SK-N-SH (cell line): ENCODE measurements at regions not wholly inside any gene's neighbourhood (a gene's known extent, or its start where the extent isn't known, plus 50 kb on each side); places are given as distances from the start of the nearest gene placed in this dataset.

ENCODE experiments used
- CTCF ChIA-PET: fragments of 300-600, 350-600 bp; formaldehyde crosslinking; extraction: SDS; loops from one replicate; lab custom pipeline; 2021; lab: Yijun Ruan, JAX
- POLR2A ChIA-PET: fragments of 350-600 bp; sonication (Branson Sonifier 250); formaldehyde crosslinking; extraction: SDS; loops from one replicate; lab custom pipeline; 2020; ENCODE audit warnings: antibody characterized with exemption, inconsistent platforms; lab: Yijun Ruan, JAX
- DNase-seq: peaks from one replicate; pipeline ENCODE4 v3.0.0; 2012
- H2AFZ ChIP-seq: fragments of 200-600 bp; sonication (generic); 2 replicates; pipeline ENCODE4 v1.8.1; 2016; ENCODE audit warnings: antibody characterized with exemption, mild to moderate bottlenecking, low read depth
- H3F3A ChIP-seq: fragments of 200-600 bp; sonication (generic); replicated peaks from 2 replicates; pipeline ENCODE3; 2016; ENCODE audit warnings: antibody characterized with exemption, mild to moderate bottlenecking; ENCODE audit not compliant: insufficient read depth
- H3K27ac ChIP-seq, 2 experiments: fragments of 200-500 bp in 1 of 2; fragments of 200-600 bp in 1 of 2; sonication (Bioruptor generic) in 1 of 2; sonication (generic), shearing (Covaris generic) in 1 of 2; 2 replicates each; pipeline versions ENCODE4 v1.5.1 to v1.6.1; 2014 to 2016; ENCODE audit warnings: low read depth in 2 of 2, inconsistent platforms in 1 of 2, low read length in 1 of 2, mild to moderate bottlenecking in 1 of 2, mixed read lengths in 1 of 2
- H3K27me3 ChIP-seq: fragments of 200-600 bp; sonication (generic), shearing (Covaris generic); 2 replicates; pipeline ENCODE4 v1.6.1; 2016; ENCODE audit warnings: mixed run types; ENCODE audit not compliant: insufficient read depth
- H3K36me3 ChIP-seq, 2 experiments: fragments of 200-500 bp in 1 of 2; fragments of 200-600 bp in 1 of 2; sonication (Bioruptor generic) in 1 of 2; sonication (generic) in 1 of 2; replicated peaks in 1 of 2; 2 replicates each; pipeline versions ENCODE3 to v1.5.1; 2014 to 2016; ENCODE audit warnings: low read length in 1 of 2, mild to moderate bottlenecking in 1 of 2; ENCODE audit not compliant: insufficient read depth in 2 of 2, control insufficient read depth in 1 of 2
- H3K4me1 ChIP-seq, 2 experiments: fragments of 200-500 bp in 1 of 2; fragments of 200-600 bp in 1 of 2; sonication (Bioruptor generic) in 1 of 2; sonication (generic), shearing (Covaris generic) in 1 of 2; 2 replicates each; pipeline versions ENCODE4 v1.5.1 to v1.6.1; 2014 to 2016; ENCODE audit warnings: low read depth in 1 of 2, low read length in 1 of 2, mixed run types in 1 of 2; ENCODE audit not compliant: insufficient read depth in 2 of 2, control insufficient read depth in 1 of 2
- H3K4me2 ChIP-seq: fragments of 200-600 bp; sonication (generic), shearing (Covaris generic); 2 replicates; pipeline ENCODE4 v1.6.1; 2017; ENCODE audit warnings: mixed run types
- H3K4me3 ChIP-seq, 2 experiments: fragments of 200-500 bp in 1 of 2; fragments of 200-600 bp in 1 of 2; sonication (Bioruptor generic) in 1 of 2; sonication (generic), shearing (Covaris generic) in 1 of 2; 2 replicates each; pipeline versions ENCODE4 v1.5.1 to v1.8.1; 2014 to 2016; ENCODE audit warnings: low read depth in 2 of 2, inconsistent platforms in 1 of 2, low read length in 1 of 2, mild to moderate bottlenecking in 1 of 2, mixed read lengths in 1 of 2, moderate library complexity in 1 of 2
- H3K79me2 ChIP-seq: fragments of 200-600 bp; sonication (generic); 2 replicates; pipeline ENCODE4 v1.8.1; 2017; ENCODE audit warnings: mild to moderate bottlenecking; ENCODE audit not compliant: insufficient read depth
- H3K9ac ChIP-seq: fragments of 200-600 bp; sonication (generic); 2 replicates; pipeline ENCODE4 v1.6.1; 2017; ENCODE audit warnings: mixed run types
- H3K9me2 ChIP-seq: fragments of 200-600 bp; sonication (generic); 2 replicates; pipeline ENCODE4 v1.6.1; 2017; ENCODE audit warnings: mixed run types
- H3K9me3 ChIP-seq: fragments of 200-600 bp; sonication (generic); 2 replicates; pipeline ENCODE4 v1.6.1; 2017; ENCODE audit warnings: mixed run types, mild to moderate bottlenecking, moderate library complexity
- H4K20me1 ChIP-seq: fragments of 200-600 bp; sonication (generic); 2 replicates; pipeline ENCODE4 v1.6.1; 2017; ENCODE audit warnings: mild to moderate bottlenecking, mixed run types; ENCODE audit not compliant: insufficient read depth
- ELF1 ChIP-seq: IDR thresholded peaks from 2 replicates; pipeline ENCODE4 v1.4.0; 2012
- FOXJ3 ChIP-seq: sonication (generic); formaldehyde crosslinking; IDR thresholded peaks from 2 replicates; pipeline ENCODE4 v1.5.1; 2020; ENCODE audit warnings: mild to moderate bottlenecking, missing genetic modification reagents
- FOXM1 ChIP-seq: IDR thresholded peaks from 2 replicates; pipeline ENCODE4 v1.4.0; 2012; ENCODE audit warnings: low read depth, mild to moderate bottlenecking
- GABPA ChIP-seq: IDR thresholded peaks from 2 replicates; pipeline ENCODE4 v1.4.0; 2012; ENCODE audit warnings: low read depth, mild to moderate bottlenecking
- GATA2 ChIP-seq: sonication (generic); formaldehyde crosslinking; IDR thresholded peaks from 2 replicates; pipeline ENCODE4 v1.5.0; 2020; ENCODE audit warnings: mild to moderate bottlenecking, missing genetic modification reagents
- IRF3 ChIP-seq: fragments of 150-350 bp; IDR thresholded peaks from 2 replicates; pipeline ENCODE4 v1.6.1; 2016; ENCODE audit warnings: mild to moderate bottlenecking, low read depth, low read length
- NRF1 ChIP-seq: IDR thresholded peaks from 2 replicates; pipeline ENCODE4 v1.6.1; 2012; ENCODE audit warnings: low read depth, mild to moderate bottlenecking, low read length
- POLR2AphosphoS5 ChIP-seq: IDR thresholded peaks from 2 replicates; pipeline ENCODE4 v1.6.1; 2012; ENCODE audit warnings: low read depth, low read length
- REST ChIP-seq: IDR thresholded peaks from 2 replicates; pipeline ENCODE4 v1.6.1; 2012; ENCODE audit warnings: mild to moderate bottlenecking, low read depth, low read length, moderate library complexity
- RFX5 ChIP-seq: IDR thresholded peaks from 2 replicates; pipeline ENCODE4 v1.6.1; 2012; ENCODE audit warnings: mild to moderate bottlenecking, improper control_type of control experiment, low read length
- RXRA ChIP-seq: IDR thresholded peaks from 2 replicates; pipeline ENCODE4 v1.4.0; 2012; ENCODE audit warnings: low read depth, mild to moderate bottlenecking, borderline replicate concordance
- SMC3 ChIP-seq: IDR thresholded peaks from 2 replicates; pipeline ENCODE4 v1.6.1; 2012; ENCODE audit warnings: low read depth, low read length, improper control_type of control experiment
- TCF12 ChIP-seq: IDR thresholded peaks from 2 replicates; pipeline ENCODE4 v1.4.0; 2012
- TEAD4 ChIP-seq: IDR thresholded peaks from 2 replicates; pipeline ENCODE4 v1.4.0; 2012; ENCODE audit warnings: mild to moderate bottlenecking, borderline replicate concordance; ENCODE audit not compliant: insufficient read depth
- YY1 ChIP-seq: IDR thresholded peaks from 2 replicates; pipeline ENCODE4 v1.4.0; 2012; ENCODE audit warnings: low read depth, mild to moderate bottlenecking
- WGBS: methylation state at CpG from one replicate; pipeline ENCODE4 v1.1.6; 2017; ENCODE audit warnings: low lambda C conversion rate; 5-methylcytosine and 5-hydroxymethylcytosine counted together
- TF ChIP-seq, protein P1 (sequence below): IDR thresholded peaks from 2 replicates; pipeline ENCODE4 v1.4.0; 2012; ENCODE audit warnings: low read depth, borderline replicate concordance

DNA sequence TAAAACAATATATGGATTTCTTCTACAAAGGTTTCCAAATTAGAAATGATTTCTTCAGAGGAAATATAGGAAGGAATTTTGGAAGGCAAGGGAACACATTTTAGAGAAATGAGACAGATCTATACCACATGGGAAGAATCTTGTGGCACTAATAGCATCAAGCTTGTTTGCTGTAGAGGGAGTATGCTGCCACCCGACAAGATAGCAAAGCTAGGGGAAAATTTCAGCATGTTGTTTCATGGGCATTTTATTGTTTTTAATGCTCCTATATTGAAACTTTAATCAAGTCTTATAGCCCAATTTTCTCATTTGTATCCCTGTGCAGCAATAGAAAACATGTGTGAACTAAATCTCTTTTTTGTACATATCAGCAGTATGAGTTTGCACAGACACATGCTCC is 551.7 kb upstream of the INTU start (continued):
- TF ChIP-seq REST (no peak), POLR2AphosphoS5 (no peak), ELF1 (no peak), RXRA (no peak), RFX5 (no peak), NRF1 (no peak)

GRCh38 chr4:127082986-127083385 is 549.8 kb upstream of the INTU start:
- WGBS: 20% methylated on average over 1 of the region's 1 CpG

More at GRCh38 chr4:127082986-127083385, 549.8 kb upstream of the INTU start:
- TF ChIP-seq, protein P1, sequence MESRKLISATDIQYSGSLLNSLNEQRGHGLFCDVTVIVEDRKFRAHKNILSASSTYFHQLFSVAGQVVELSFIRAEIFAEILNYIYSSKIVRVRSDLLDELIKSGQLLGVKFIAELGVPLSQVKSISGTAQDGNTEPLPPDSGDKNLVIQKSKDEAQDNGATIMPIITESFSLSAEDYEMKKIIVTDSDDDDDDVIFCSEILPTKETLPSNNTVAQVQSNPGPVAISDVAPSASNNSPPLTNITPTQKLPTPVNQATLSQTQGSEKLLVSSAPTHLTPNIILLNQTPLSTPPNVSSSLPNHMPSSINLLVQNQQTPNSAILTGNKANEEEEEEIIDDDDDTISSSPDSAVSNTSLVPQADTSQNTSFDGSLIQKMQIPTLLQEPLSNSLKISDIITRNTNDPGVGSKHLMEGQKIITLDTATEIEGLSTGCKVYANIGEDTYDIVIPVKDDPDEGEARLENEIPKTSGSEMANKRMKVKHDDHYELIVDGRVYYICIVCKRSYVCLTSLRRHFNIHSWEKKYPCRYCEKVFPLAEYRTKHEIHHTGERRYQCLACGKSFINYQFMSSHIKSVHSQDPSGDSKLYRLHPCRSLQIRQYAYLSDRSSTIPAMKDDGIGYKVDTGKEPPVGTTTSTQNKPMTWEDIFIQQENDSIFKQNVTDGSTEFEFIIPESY: no peak
- TF ChIP-seq IRF3: no peak
- no peak for TF ChIP-seq FOXJ3 (CRISPR knock-in tag)
- TF ChIP-seq TEAD4: no peak
- no peak for TF ChIP-seq RFX5
- no peak for TF ChIP-seq FOXM1
- TF ChIP-seq SMC3: no peak
- TF ChIP-seq RXRA: no peak
- no peak for TF ChIP-seq ELF1
- no peak for TF ChIP-seq YY1
- TF ChIP-seq TCF12: no peak
- TF ChIP-seq GATA2 (CRISPR knock-in tag): no peak
- no peak for TF ChIP-seq GABPA
- no peaks in the 10 kb centered on the region for H4K20me1 ChIP-seq
- H3K9me3 ChIP-seq: no peaks in the 10 kb centered on the region
- no peak overlapping the region for H3K4me3 ChIP-seq
- H2AFZ ChIP-seq: no peak overlapping the region
- H3K36me3 ChIP-seq: no peaks in the 10 kb centered on the region
- no peaks in the 10 kb centered on the region for H3K9me2 ChIP-seq
- POLR2A ChIA-PET: no interaction called here
- no peak for DNase-seq
- CTCF ChIA-PET: no interaction called here
- no peaks in the 10 kb centered on the region for H3F3A ChIP-seq
- no peak overlapping the region for H3K4me2 ChIP-seq
- H3K27ac ChIP-seq: no peak overlapping the region
- no peaks in the 10 kb centered on the region for H3K79me2 ChIP-seq
- no peaks in the 10 kb centered on the region for H3K4me1 ChIP-seq
- H3K27me3 ChIP-seq: no peaks in the 10 kb centered on the region
- no peak overlapping the region for H3K9ac ChIP-seq
